ENCODE measurements at regions not wholly inside any gene's neighbourhood (a gene's known extent, or its start where the extent isn't known, plus 50 kb on each side); places are given as distances from the start of the nearest gene placed in this dataset.

DNA sequence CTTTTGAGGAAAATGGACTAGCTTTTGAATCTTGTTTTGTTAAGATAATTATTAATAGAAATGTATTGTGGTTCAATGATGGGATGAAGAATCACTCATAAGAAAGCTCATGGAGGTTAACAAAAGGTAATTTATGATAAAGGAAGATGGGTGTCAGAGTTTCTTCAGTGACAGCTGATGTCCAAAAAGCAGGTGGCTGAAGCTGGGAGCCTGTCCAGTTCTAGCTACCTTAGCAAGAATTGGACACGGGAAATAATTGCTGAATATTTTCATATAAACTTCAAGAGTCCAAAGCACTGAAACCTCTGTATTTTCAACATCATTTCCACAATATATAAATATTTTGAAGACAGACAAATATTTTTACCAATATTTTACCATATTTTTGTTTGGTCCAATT lies 1505.8 kb upstream of the SLC39A10 start:
- Histone ChIP-seq H3K4me2 (ENCODE audit: insufficient read depth, low read length) (no peak overlapping the region), H2AFZ (ENCODE audit: low read depth, low read length) (no peak overlapping the region), H3K9me1 (replicated peaks; ENCODE audit: control insufficient read depth, extremely low read depth, insufficient read depth, low read length) (no peaks in the 10 kb centered on the region), H4K20me1 (replicated peaks; ENCODE audit: control insufficient read depth, extremely low read depth, insufficient read depth, low read length) (no peaks in the 10 kb centered on the region), H3K4me1 (ENCODE audit: control insufficient read depth, extremely low read depth, insufficient read depth, low read length) (no peaks in the 10 kb centered on the region), H3K9ac (replicated peaks; ENCODE audit: extremely low read depth, insufficient read depth, low read length) (no peak overlapping the region), H3K27me3 (ENCODE audit: control insufficient read depth in 2 of 2, insufficient read depth in 2 of 2, low read length in 2 of 2) (no peaks in the 10 kb centered on the region), H3K36me3 (ENCODE audit: control insufficient read depth in 2 of 2, extremely low read depth in 1 of 2, insufficient read depth in 2 of 2, low read length in 2 of 2) (no peaks in the 10 kb centered on the region), H3K27ac (ENCODE audit: insufficient read depth, low read depth, low read length) (no peak overlapping the region), H3K9me3 (replicated peaks; ENCODE audit: control insufficient read depth, insufficient read depth, low read length) (peaks cover 2% of the 10 kb centered on the region), H3K79me2 (ENCODE audit: control insufficient read depth, insufficient read depth, low read length) (no peaks in the 10 kb centered on the region), H3K4me3 (replicated peaks in 1 of 3; ENCODE audit: insufficient read depth in 1 of 3, low read depth in 1 of 3, low read length in 3 of 3) (no peak overlapping the region)
- intact Hi-C loops (cut with micrococcal nuclease), result no loop called here
- ChIA-PET CTCF (no interaction called here), POLR2A (no interaction called here)
- dilution Hi-C loops (cut with MboI; ENCODE audit: extremely low pct_ligation_motif_present, low sequenced_read_pairs), result no loop called here
- no peak for DNase-seq (ENCODE audit: low read depth, low spot score)
- TF ChIP-seq JUN (IDR thresholded peaks at IDR 0.05; ENCODE audit: borderline replicate concordance, insufficient read depth, insufficient read length, low read depth) (no peak), MYC (IDR thresholded peaks at IDR 0.05; ENCODE audit: low read depth, low read length) (no peak), FOS (IDR thresholded peaks at IDR 0.05; ENCODE audit: borderline replicate concordance, insufficient read depth, low read length) (no peak), POLR2A (IDR thresholded peaks at IDR 0.05; ENCODE audit: low read depth, low read length) (no peak), MAX (IDR thresholded peaks at IDR 0.05; ENCODE audit: insufficient read depth, insufficient read length) (no peak), EZH2 (IDR thresholded peaks at IDR 0.05; ENCODE audit: borderline replicate concordance, low read depth, low read length, severe bottlenecking) (no peak), CTCF (IDR thresholded peaks at IDR 0.05; ENCODE audit: extremely low read depth in 1 of 2, insufficient read depth in 1 of 2, low read depth in 1 of 2, low read length in 2 of 2) (no peak), POLR2AphosphoS5 (IDR thresholded peaks at IDR 0.05; ENCODE audit: insufficient read depth, low read depth, low read length) (no peak), GATA2 (IDR thresholded peaks at IDR 0.05; ENCODE audit: insufficient read depth, insufficient read length, low read depth, low read length) (no peak)
- FAIRE-seq, result no peak
- BruUV-seq (replicated peaks), result no TSS peak

Measured in endothelial cell of umbilical vein (primary cell).